NCI-H187 (cell line): ENCODE measurements at regions not wholly inside any gene's neighbourhood (a gene's known extent, or its start where the extent isn't known, plus 50 kb on each side); places are given as distances from the start of the nearest gene placed in this dataset.

Source experiments
- DNase-seq, 2 experiments: peaks; one replicate each; lab custom pipeline; 2025; lab: John Stamatoyannopoulos, UW

DNA sequence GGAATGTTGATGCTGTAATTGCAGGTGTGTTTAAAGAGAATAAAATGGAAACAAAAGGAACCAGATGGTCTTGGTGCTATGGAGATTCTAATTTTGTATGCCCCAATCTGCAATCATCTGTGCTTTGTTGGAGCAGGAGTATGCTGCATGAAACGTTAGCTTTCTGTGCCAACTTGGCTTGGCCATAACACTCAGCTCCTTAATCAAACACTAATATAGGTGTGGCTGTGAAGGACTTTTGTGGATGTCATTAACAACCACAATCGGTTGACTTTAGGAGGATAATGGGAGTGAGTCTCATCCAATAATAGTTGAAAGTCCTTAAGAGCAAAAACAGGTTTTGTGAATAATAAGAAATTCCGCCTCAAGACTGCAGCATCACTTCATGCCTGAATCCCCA lies 399.2 kb downstream of the NLGN4X start:
- no peak for DNase-seq

DNA sequence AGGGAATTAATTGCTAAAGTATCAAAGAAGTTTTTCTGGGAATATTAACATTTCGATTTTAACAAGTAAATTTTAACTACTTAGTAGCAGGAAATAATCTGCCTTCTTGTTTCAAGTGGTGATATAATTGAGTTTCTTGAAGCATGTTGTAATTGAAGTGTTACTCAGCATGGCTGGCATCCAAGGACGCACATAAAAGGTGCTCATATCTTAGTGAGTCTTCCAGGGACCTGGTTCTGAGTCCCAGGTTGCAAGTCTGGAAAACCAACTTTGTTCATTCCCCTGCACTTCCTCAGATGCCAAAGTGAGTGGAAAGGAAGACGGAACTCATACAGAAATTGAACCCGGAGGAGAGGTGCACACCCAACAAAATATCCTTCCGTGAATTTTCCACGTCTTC lies 399.6 kb downstream of the NLGN4X start:
- no peak for DNase-seq

GRCh38 chrX:5823903-5824302 lies 404.8 kb downstream of the NLGN4X start:
- DNase-seq, result no peak

DNA sequence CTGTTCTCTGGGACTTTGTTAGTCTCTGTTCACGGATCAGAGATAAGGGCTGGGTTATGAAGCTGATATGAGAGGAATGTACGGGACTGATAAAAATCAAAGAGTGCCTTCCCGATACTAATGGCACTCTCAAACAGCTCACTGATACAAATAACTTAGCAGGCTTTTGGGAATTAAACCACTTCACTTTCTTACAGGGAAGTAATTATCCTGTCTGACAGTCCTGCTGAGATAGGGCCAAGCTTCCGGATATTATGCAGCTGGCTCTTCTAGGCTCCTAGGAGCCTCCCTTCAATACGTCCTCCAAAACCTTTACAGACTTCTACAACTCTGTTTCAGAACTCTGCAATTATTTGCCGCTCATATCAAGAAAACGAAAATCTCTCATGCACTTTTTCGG lies 418.0 kb downstream of the NLGN4X start:
- no peak for DNase-seq

DNA sequence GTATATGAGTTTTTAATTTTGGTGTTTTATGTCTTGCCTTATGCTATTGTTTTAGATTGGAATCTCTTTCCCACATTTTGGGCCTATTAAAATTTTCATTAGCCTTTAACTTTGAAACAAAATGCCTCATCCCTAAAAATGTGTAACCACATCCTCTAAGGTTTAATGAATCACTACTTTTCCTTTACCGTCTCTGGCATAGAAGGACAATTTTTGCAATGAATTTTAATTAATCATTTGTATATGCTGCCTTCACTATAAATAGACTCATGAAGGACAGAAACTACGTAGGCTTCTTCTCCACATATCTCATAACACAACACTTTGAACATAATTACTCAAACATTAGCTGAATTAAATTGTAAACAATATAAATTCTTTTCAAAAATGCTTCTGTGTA lies 421.5 kb downstream of the NLGN4X start:
- no peak for DNase-seq

DNA sequence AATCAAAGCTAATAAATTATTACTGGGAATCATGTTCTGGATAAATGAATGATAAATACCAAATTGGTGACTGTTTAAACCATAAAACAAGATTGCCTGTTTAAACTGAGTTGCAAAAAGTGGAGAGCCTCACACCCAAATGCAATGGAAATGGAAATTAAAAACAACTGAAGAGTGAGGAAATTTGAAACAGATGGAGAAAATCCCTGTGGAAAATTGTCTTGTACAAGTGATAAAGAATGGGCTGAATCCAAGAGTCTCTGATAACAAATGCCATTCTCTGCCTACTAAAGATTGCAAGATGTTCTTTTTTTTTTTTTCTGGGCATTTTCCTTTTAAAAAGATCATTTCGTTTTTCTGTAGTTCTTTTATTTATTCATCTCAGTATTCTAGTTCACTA lies 426.3 kb downstream of the NLGN4X start:
- DNase-seq, result no peak

- DNase-seq, result no peak
Measured at GRCh38 chrX:5791721-5792120, 436.9 kb downstream of the NLGN4X start.

GRCh38 chrX:5788910-5789309 lies 439.8 kb downstream of the NLGN4X start:
- no peak for DNase-seq

GRCh38 chrX:5780821-5781220 lies 447.8 kb downstream of the NLGN4X start:
- DNase-seq, result no peak

DNA sequence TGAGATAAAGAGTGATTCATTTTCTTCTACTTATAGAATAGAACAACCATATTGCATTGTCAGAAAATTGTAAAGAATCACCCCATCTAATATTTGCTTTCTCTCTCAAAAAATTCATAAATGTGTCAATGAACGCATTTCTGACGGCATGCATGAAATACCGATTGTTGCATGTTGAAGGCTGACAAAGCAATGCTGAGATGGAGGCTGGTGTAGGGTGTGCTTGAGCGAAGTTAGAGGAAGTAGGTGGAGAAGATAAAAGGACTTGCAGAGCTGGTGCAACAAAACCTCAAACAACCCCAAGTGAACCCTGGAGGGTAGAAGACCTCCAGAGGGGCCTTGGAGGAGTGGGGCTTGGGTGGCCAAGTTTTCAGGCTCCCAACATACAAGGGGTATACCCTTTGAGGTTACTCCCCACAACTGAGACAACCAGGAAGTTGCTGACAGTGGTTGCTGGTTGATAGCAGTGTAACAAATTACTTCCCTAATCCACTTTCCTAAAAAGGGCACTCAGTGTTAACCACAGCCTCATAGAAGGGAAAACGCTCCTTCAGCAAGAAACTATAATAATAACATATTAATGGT lies 452.7 kb downstream of the NLGN4X start:
- no peak for DNase-seq

GRCh38 chrX:5774446-5774845 lies 454.2 kb downstream of the NLGN4X start:
- no peak for DNase-seq

- DNase-seq, result no peak
Measured at GRCh38 chrX:5771441-5771840, 457.2 kb downstream of the NLGN4X start.

DNA sequence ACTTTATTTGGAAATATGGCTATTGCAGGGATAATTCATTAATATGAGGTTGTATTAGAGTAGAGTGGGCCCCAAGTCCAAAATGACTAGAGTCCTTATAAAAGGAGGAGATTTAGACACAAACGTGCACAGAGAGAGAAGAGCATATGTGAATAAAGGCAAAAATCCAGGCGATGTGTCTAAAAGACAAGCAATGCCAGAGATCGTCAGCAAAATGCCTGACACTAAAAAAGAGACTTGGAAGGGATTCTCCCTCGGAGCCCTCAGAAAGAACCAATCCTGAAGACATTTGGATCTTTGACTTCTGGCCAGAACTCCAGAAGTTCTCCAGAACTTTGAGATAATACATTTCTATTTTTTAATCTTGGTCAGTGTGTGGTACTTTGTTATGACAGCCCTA lies 472.1 kb downstream of the NLGN4X start:
- no peak for DNase-seq

DNA sequence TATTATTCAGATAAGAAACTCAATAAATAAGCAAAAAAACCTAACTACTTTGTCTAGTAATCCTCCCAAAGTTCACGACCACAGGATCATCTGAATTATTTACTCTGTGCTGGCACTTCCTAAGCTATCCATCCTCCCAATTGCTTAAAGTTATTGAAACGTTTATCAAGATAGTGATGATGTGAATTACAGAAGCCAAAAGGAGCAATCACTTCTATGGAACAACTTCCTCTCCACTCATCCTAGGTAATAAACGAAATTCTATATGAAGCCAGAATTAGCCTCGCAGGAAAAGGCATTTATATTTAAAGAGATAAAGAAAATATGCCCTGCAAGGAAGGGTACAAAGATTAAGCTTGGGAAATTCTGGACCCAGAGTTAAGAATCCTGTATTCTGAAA lies 475.4 kb downstream of the NLGN4X start:
- DNase-seq, result no peak

DNA sequence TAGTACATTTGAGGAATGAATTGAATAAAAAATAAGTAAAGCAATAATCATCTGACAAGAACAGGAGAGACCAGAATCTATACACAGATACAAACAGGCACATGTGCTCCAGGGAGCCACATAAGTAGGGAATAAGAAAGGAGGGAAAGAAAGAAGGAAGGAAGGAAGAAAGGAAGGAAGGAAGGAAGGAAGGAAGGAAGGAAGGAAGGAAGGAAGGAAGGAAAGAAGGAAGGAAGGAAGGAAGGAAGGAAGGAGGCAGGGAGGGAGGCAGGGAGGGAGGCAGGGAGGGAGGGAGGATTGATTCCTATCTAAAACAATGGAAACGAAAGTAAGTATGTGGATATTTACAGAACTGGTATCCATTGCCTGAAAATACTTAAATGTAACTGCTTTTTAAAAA lies 475.8 kb downstream of the NLGN4X start:
- no peak for DNase-seq

GRCh38 chrX:5748586-5749150 lies 480.0 kb downstream of the NLGN4X start:
- DNase-seq, result no peak

- no peak for DNase-seq
Measured at GRCh38 chrX:5746231-5746630, 482.4 kb downstream of the NLGN4X start.

DNA sequence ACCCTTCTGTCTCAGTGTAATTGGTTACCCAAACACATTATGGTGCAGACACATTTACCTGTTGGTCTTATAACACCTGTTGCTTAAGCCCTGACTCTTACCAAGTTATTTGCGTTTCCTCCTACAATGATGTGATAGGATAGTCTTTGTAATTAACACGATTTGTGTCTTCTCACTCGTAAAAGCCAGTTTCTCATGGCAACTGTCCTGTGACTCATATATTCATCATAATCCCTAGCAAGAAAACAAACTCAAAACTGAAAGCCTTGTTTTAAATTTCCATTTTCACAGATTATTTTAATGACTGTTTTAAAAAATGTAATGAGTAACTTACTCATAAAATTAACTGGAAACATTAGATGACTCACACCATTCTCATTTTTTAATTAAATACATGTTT lies 495.2 kb downstream of the NLGN4X start:
- no peak for DNase-seq

GRCh38 chrX:5730556-5730955 lies 498.1 kb downstream of the NLGN4X start:
- DNase-seq, result no peak

- no peak for DNase-seq
Measured at GRCh38 chrX:5726224-5726623, 502.4 kb downstream of the NLGN4X start.

- DNase-seq, result no peak
Measured at GRCh38 chrX:5724123-5724522, 504.5 kb downstream of the NLGN4X start.

DNA sequence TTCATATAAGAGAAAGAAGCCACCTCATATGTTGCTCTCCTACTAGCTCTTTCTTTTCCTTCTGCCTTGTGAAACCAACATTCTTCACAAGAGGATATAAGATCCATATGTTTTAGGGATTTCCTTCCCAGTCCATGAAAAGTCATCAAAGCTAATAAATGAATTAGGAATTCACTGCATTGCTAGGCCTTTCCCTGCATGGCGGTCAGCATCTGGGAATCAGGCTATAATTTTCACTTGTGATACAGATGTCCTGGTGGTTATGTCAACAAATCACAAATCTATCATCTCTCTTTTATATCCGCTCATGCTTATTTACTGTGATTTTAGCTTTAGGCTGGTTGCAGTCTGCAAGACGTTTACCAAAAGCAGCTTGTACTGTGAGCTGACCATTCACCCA lies 510.0 kb downstream of the NLGN4X start:
- DNase-seq, result no peak

DNA sequence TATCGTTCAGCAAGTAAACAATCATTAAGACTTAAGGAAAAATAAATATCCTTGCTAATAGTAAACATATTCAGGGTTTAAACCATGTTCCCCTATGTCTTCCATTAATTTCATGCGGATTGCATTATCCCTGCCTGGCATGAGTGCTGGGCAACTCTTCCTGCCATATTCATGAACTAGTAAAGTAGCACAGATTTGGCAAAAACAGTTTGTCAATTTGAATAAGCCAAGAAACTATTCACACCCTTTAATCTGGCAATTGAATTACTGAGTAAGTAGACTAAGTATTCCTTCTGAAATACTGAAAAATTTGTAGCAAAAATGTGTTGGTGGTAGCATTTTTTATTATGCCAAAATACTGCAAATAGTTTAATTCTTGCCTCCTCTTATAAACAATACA lies 512.0 kb downstream of the NLGN4X start:
- no peak for DNase-seq

GRCh38 chrX:5708251-5708650 lies 520.4 kb downstream of the NLGN4X start:
- DNase-seq, result no peak

- no peak for DNase-seq
Measured at GRCh38 chrX:5702890-5703289, 525.8 kb downstream of the NLGN4X start.
